Adrenal gland (tissue), 9 donors: ENCODE measurements at regions not wholly inside any gene's neighbourhood (a gene's known extent, or its start where the extent isn't known, plus 50 kb on each side); places are given as distances from the start of the nearest gene placed in this dataset.

Source experiments
- DNase-seq, 7 donors: peaks; one replicate each; pipeline ENCODE4 v3.0.0-alpha.2; 2019 to 2020
- H3K27ac ChIP-seq, 5 donors: fragments of 200-600 bp; sonication (generic) in 4 of 5; 1 replicate in 3 of 5; 2 replicates in 2 of 5; pipeline versions ENCODE4 v1.5.1 to v1.8.0; 2016 to 2020; ENCODE audit warnings: mild to moderate bottlenecking in 1 of 5
- H3K27me3 ChIP-seq: fragments of 200-600 bp; 2 replicates; pipeline ENCODE4 v1.8.0; 2021
- H3K36me3 ChIP-seq, 2 donors: fragments of 200-600 bp; replicated peaks in 1 of 2; 1 replicate in 1 of 2; 2 replicates in 1 of 2; pipeline versions ENCODE4 v1.5.1 to v1.8.0; 2018 to 2022
- H3K4me1 ChIP-seq, 2 donors: fragments of 200-600 bp; replicated peaks in 1 of 2; 1 replicate in 1 of 2; 2 replicates in 1 of 2; pipeline versions ENCODE4 v1.5.1 to v1.8.0; 2018 to 2021
- H3K4me3 ChIP-seq, 4 donors: fragments of 200-600 bp; sonication (generic) in 3 of 4; one replicate each; pipeline ENCODE4 v1.5.1; 2016 to 2018
- H3K9me3 ChIP-seq, 3 donors: fragments of 200-600 bp; sonication (generic) in 1 of 3; replicated peaks in 1 of 3; 1 replicate in 2 of 3; 2 replicates in 1 of 3; pipeline versions ENCODE4 v1.5.1 to v1.8.0; 2016 to 2021
- POLR2A ChIP-seq, 2 donors: fragments of 450-650 bp; IDR thresholded peaks; one replicate each; pipeline ENCODE4 v1.6.1; 2017; ENCODE audit warnings: antibody characterized with exemption in 2 of 2, mild to moderate bottlenecking in 2 of 2, moderate library complexity in 1 of 2
- WGBS, 4 donors: extraction: QIAGEN DNeasy Blood & Tissue Kit in 2 of 4; methylation state at CpG; one replicate each; pipeline versions ENCODE4 v1.1.5 to v1.1.7; 2013 to 2017; 5-methylcytosine and 5-hydroxymethylcytosine counted together
- intact Hi-C, 2 donors: fragments of 100-400 bp; cut with DNase I; formaldehyde crosslinking; loops; one replicate each; pipeline versions ENCODE4 v1.14.1 to v1.15.0; 2022 to 2023
- TF ChIP-seq, protein P1 (sequence below), 6 experiments: fragments of 450-650 bp in 4 of 6; fragments of 200-600 bp in 2 of 6; sonication (generic) in 1 of 6; IDR thresholded peaks; 1 replicate in 5 of 6; 2 replicates in 1 of 6; pipeline versions ENCODE4 v1.5.1 to v1.8.0; 2016 to 2021; ENCODE audit warnings: antibody characterized with exemption in 6 of 6, mild to moderate bottlenecking in 2 of 6, moderate library complexity in 1 of 6
- donor health status: healthy with polysubstance abuse.
- donor health status: Bipolar disorder and iron deficiency.
- donor health status: DM: yes; HTN: yes; CAD: no.
- donor health status: DM: no; HTN: no; CAD: no.
- donor health status: DM: no; HTN: no; CAD: no.

DNA sequence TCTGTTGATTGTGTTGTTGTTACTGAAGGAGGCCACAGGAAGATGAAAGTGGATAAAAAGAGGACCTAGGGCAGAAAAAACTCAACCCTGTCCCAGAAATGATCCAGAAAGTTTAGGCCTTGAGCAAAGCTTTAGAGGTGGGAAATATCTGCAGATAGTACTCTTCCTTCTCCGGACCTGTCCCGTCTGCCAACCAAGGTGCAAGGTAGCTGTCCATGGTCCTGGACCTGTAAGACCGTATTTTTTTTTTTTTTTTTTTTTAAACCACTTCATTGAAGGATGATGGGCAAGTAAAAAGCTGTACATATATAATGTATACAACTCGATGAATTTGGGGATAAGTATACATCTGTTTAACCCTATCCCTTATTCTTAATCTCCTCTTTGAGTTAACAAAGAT is 225.9 kb downstream of the OLFM4 start:
- TF ChIP-seq POLR2A (IDR thresholded peaks at IDR 0.05), result no peak
- TF ChIP-seq, protein P1, sequence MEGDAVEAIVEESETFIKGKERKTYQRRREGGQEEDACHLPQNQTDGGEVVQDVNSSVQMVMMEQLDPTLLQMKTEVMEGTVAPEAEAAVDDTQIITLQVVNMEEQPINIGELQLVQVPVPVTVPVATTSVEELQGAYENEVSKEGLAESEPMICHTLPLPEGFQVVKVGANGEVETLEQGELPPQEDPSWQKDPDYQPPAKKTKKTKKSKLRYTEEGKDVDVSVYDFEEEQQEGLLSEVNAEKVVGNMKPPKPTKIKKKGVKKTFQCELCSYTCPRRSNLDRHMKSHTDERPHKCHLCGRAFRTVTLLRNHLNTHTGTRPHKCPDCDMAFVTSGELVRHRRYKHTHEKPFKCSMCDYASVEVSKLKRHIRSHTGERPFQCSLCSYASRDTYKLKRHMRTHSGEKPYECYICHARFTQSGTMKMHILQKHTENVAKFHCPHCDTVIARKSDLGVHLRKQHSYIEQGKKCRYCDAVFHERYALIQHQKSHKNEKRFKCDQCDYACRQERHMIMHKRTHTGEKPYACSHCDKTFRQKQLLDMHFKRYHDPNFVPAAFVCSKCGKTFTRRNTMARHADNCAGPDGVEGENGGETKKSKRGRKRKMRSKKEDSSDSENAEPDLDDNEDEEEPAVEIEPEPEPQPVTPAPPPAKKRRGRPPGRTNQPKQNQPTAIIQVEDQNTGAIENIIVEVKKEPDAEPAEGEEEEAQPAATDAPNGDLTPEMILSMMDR (IDR thresholded peaks at IDR 0.05), result no peak
- H3K4me1 ChIP-seq, result no peaks in the 10 kb centered on the region
- no peaks in the 10 kb centered on the region for H3K27me3 ChIP-seq
- WGBS, 4 donors, result 22 to 53% (median 24%) methylated on average over 4 of the region's 4 CpGs
- H3K9me3 ChIP-seq, result no peaks in the 10 kb centered on the region
- no peak overlapping the region for H3K27ac ChIP-seq
- H3K36me3 ChIP-seq, result no peaks in the 10 kb centered on the region
- intact Hi-C loops, result no loop called here
- no peak for DNase-seq
- H3K4me3 ChIP-seq, result no peak overlapping the region

DNA sequence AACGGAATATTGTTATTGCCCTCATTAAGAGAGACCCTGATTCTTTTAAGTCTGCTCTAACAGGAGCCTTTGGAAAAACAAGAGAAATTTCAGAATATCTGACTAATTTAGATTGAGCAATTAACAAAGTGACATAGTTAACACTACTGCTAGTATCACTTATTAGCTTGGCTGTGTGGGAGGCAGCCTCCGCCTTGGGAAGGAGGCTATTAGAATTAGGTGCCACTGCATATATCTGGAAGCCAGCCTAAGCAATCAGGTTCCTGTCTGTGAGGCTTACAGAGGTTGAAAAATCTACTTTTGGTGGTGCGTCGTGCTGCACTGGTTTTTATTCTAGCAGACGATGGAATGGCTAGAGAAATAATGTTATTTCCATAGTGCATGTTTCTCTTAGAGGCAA is 227.2 kb downstream of the OLFM4 start:
- H3K27me3 ChIP-seq, result no peaks in the 10 kb centered on the region

DNA sequence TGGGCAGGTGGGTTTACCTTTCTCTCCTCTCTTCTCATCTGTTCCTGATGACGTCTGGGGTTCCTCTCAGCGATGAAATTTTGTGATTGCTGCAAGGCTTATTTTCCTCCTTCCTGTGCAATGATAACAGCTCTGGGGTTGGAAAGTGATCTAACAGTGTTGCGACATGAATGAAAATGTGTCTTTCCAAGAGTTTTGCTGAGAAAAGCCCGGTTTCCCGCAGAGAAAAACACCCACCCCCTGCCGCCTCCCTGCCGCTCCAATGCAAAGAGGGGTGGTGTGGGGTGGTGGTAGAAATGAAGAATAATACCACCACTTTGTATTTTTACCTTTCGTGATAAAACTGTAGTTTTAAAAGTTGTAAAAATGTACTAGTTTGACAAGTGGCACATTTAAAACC is 232.0 kb downstream of the OLFM4 start:
- Histone ChIP-seq H3K27me3 (no peaks in the 10 kb centered on the region), H3K9me3 (no peaks in the 10 kb centered on the region), H3K36me3 (no peaks in the 10 kb centered on the region), H3K4me1 (no peaks in the 10 kb centered on the region), H3K27ac (no peak overlapping the region), H3K4me3 (no peak overlapping the region)
- WGBS, 4 donors, result 46 to 48% (median 47%) methylated on average over 8 of the region's 8 CpGs
- DNase-seq, result no peak
- TF ChIP-seq, protein P1 (IDR thresholded peaks at IDR 0.05), result no peak
- no peak for TF ChIP-seq POLR2A (IDR thresholded peaks at IDR 0.05)
- intact Hi-C loops, result no loop called here

More for the DNA sequence above, 227.2 kb downstream of the OLFM4 start:
- intact Hi-C loops, result no loop called here
- no peak overlapping the region for H3K27ac ChIP-seq
- H3K4me1 ChIP-seq, result no peaks in the 10 kb centered on the region
- H3K4me3 ChIP-seq, result no peak overlapping the region
- no peak for DNase-seq
- no peaks in the 10 kb centered on the region for H3K9me3 ChIP-seq
- 71 to 91% (median 86%) methylated on average over 5 of the region's 5 CpGs for whole genome bisulfite sequencing, 4 donors
- TF ChIP-seq POLR2A (IDR thresholded peaks at IDR 0.05), result no peak
- TF ChIP-seq, protein P1 (IDR thresholded peaks at IDR 0.05), result no peak
- H3K36me3 ChIP-seq, result no peaks in the 10 kb centered on the region

GRCh38 chr13:53264751-53265385 is 236.3 kb downstream of the OLFM4 start:
- Histone ChIP-seq H3K27ac (no peak overlapping the region), H3K27me3 (no peaks in the 10 kb centered on the region), H3K4me1 (no peaks in the 10 kb centered on the region), H3K9me3 (no peaks in the 10 kb centered on the region), H3K4me3 (no peak overlapping the region), H3K36me3 (no peaks in the 10 kb centered on the region)
- DNase-seq, result no peak
- no peak for TF ChIP-seq POLR2A (IDR thresholded peaks at IDR 0.05)
- TF ChIP-seq, protein P1 (IDR thresholded peaks at IDR 0.05), result no peak
- intact Hi-C loops, result no loop called here
